Esophagus (tissue), 2 donors: ENCODE measurements at regions not wholly inside any gene's neighbourhood (a gene's known extent, or its start where the extent isn't known, plus 50 kb on each side); places are given as distances from the start of the nearest gene placed in this dataset.
A peak's percentile ranks its signal among the peaks of the same experiment; 100 is the strongest.

Source experiments
- H3K27ac ChIP-seq, 2 donors: one replicate each; pipeline ENCODE4 v1.5.1; 2013; ENCODE audit warnings: low read depth in 2 of 2, mild to moderate bottlenecking in 2 of 2, inconsistent platforms in 1 of 2, low read length in 1 of 2, moderate library complexity in 1 of 2
- H3K27me3 ChIP-seq, 2 donors: one replicate each; pipeline ENCODE4 v1.6.1; 2013; ENCODE audit warnings: low read length in 2 of 2, control low read depth in 1 of 2, mild to moderate bottlenecking in 1 of 2; ENCODE audit not compliant: insufficient read depth in 2 of 2, control insufficient read depth in 1 of 2
- H3K36me3 ChIP-seq, 2 donors: one replicate each; pipeline ENCODE4 v1.6.1; 2013; ENCODE audit warnings: low read length in 1 of 2; ENCODE audit not compliant: control insufficient read depth in 2 of 2, insufficient read depth in 2 of 2
- H3K4me1 ChIP-seq, 2 donors: one replicate each; pipeline ENCODE4 v1.6.1; 2013; ENCODE audit warnings: low read length in 1 of 2; ENCODE audit not compliant: control insufficient read depth in 2 of 2, insufficient read depth in 2 of 2
- H3K4me3 ChIP-seq, 2 donors: one replicate each; pipeline ENCODE4 v1.5.1; 2013; ENCODE audit warnings: low read length in 2 of 2, mild to moderate bottlenecking in 2 of 2, low read depth in 1 of 2, moderate library complexity in 1 of 2
- H3K9me3 ChIP-seq, 2 donors: one replicate each; pipeline ENCODE4 v1.6.1; 2013; ENCODE audit warnings: mild to moderate bottlenecking in 2 of 2, low read depth in 1 of 2, low read length in 1 of 2, moderate library complexity in 1 of 2; ENCODE audit not compliant: control insufficient read depth in 2 of 2, insufficient read depth in 1 of 2
- WGBS, 2 donors: extraction: QIAGEN DNeasy Blood & Tissue Kit; methylation state at CpG; one replicate each; pipeline ENCODE4 v1.1.7; 2013; 5-methylcytosine and 5-hydroxymethylcytosine counted together
- donor health status: healthy with polysubstance abuse.
- donor health status: Bipolar disorder and iron deficiency.

DNA sequence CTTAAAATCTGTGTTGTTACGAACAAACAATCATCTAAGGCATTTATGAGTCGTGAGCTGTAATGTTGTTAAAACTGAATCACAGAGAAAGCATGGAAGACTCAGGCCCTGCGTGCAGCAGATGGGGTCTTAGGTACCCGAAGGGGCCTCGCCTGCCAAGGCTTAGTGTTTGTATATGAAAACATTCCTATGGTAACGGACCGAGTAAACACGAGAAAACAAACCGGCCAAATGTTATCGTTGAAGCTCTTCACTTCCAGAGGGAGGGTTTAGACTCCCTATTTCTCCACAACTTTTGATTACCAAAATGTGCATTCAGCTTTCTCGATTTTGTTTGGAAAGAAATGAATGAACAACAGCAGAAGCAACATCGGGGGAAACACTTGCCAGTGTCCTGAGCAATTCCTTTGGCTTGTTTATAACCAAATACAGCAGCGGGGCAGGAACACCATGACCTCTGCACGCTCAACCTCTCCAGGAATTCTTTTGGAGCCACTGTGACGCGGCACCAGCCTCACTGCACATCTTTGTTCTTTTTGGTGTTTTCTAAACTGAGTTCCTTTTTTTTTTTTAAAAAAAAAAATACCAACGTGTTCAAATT lies 121.6 kb upstream of the KLF6 start:
- Histone ChIP-seq H3K27ac (peak overlapping the region; percentile 52 to 64), H3K36me3 (peaks cover 0 to 2% of the 10 kb centered on the region in 2 donors)

DNA sequence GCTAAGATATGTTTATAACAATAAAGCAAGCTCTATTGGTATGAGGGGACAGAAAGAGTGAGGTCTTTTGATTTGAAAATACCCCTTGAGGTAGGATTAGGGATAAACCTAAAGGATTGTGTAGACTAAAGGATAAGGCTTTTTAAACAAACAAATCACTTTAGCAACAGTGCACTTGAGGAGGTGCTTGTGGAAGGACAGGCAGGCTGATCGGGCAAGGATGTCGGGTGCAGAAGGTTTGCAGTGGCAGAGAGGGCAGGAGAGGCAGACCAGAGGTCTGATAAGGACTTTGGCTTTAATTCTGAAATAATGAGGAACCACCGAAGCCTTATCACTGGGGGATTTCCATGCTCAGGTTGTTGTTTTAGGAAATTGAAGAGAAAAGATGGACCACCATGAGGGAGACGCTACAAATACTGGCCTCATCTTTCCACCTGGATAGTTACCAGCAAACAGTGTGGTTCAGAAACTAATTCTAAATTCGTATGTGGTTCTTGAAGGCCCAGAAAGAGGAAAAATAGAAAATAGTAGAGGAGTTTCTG lies 119.5 kb upstream of the KLF6 start:
- Histone ChIP-seq H3K27ac (no peak overlapping the region), H3K4me3 (no peak overlapping the region), H3K36me3 (peaks cover 0 to 2% of the 10 kb centered on the region in 2 donors), H3K4me1 (peaks cover 0 to 3% of the 10 kb centered on the region in 2 donors), H3K9me3 (no peaks in the 10 kb centered on the region), H3K27me3 (no peaks in the 10 kb centered on the region)
- 77 to 82% methylated on average over 5 of the region's 5 CpGs for WGBS, 2 donors

More for the DNA sequence above, 121.6 kb upstream of the KLF6 start:
- Histone ChIP-seq H3K9me3 (no peaks in the 10 kb centered on the region), H3K4me1 (peaks cover 0 to 3% of the 10 kb centered on the region in 2 donors), H3K27me3 (no peaks in the 10 kb centered on the region), H3K4me3 (no peak overlapping the region)
- WGBS, 2 donors: 50 to 58% methylated on average over 17 of the region's 17 CpGs

DNA sequence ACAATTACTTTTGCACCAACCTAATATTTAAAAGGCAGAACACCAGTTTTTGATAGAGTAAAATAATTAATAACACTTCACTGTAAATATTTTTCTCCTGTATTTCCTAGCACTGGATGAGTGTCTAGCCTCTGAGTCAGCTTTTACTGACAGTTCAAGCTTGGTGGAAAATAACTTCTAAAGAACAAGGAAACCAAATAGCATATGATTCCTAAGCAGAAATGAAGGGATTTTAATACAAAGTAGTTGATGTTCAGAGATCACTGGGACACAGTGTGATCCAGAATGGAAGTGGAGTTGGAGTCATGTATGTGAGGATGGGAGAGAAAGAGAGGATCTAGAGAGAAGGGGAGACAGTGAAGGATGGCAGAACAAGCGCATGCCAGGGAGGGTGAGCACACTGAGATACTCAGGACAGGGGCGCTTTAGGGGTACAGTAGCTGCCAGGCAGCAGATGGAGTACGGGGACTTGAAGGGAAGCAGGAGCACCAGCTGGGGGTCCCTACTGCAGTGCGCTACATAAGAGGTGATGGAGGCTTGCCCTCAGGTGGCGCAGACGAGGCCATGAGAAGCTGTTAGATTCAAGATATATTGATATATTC lies 117.9 kb upstream of the KLF6 start:
- Histone ChIP-seq H3K27me3 (no peaks in the 10 kb centered on the region), H3K27ac (peak overlapping the region; percentile 57 to 85), H3K36me3 (peaks cover 0 to 2% of the 10 kb centered on the region in 2 donors), H3K4me1 (peaks cover 0 to 4% of the 10 kb centered on the region in 2 donors), H3K9me3 (no peaks in the 10 kb centered on the region), H3K4me3 (no peak overlapping the region)
- WGBS, 2 donors: 98 to 99% methylated on average over 6 of the region's 6 CpGs

GRCh38 chr10:3902054-3902808 lies 117.2 kb upstream of the KLF6 start:
- peaks cover 0 to 2% of the 10 kb centered on the region in 2 donors for H3K36me3 ChIP-seq
- WGBS, 2 donors: 58 to 61% methylated on average over 8 of the region's 8 CpGs
- H3K27ac ChIP-seq: peak overlapping the region; percentile 21 to 31
- H3K4me3 ChIP-seq: no peak overlapping the region
- no peaks in the 10 kb centered on the region for H3K9me3 ChIP-seq
- no peaks in the 10 kb centered on the region for H3K27me3 ChIP-seq
- H3K4me1 ChIP-seq: peaks cover 0 to 4% of the 10 kb centered on the region in 2 donors

DNA sequence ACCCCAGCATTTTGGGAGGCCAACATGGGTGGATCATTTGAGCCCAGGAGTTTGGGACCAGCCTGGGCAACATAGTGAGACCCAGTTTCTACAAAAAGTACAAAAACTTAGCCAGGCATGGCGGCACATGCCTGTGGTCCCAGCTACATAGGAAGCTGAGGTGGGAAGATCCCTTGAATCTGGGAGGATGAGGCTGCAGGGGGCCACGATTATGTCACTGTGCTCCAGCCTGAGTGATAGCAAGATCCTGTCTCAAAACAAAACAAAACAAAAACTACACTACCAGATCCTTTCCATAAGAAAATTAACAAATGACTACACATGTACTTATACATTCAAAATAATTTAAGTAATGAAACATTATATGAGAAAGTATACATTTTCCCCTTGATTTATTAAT lies 116.4 kb upstream of the KLF6 start:
- Histone ChIP-seq H3K27me3 (no peaks in the 10 kb centered on the region), H3K27ac (peak overlapping the region in 1 of 2 donors; percentile 9), H3K4me3 (no peak overlapping the region), H3K9me3 (no peaks in the 10 kb centered on the region), H3K36me3 (peaks cover 0 to 2% of the 10 kb centered on the region in 2 donors), H3K4me1 (peaks cover 0 to 4% of the 10 kb centered on the region in 2 donors)
- whole genome bisulfite sequencing, 2 donors: 79 to 83% methylated on average over 2 of the region's 2 CpGs

DNA sequence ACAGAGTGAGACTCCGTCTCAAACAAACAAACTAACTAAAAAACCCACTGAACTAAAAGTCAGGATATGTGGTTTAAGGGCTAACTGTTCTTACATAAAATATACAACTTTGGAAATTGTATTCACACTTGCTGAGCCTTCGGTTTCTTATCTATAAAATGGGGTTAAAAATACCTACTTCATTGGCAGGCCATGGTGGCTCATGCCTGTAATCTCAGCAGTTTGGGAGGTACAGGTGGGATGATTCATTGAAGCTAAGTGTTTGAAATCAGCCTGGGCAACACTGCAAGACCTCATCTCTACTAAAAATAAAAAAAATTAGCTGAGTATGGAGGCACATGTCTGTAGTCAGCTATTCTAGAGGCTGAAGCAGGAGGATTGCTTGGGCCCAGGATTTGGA lies 115.4 kb upstream of the KLF6 start:
- H3K27me3 ChIP-seq: no peaks in the 10 kb centered on the region
- H3K4me1 ChIP-seq: peaks cover 0 to 4% of the 10 kb centered on the region in 2 donors
- no peak overlapping the region for H3K4me3 ChIP-seq
- H3K27ac ChIP-seq: no peak overlapping the region
- H3K36me3 ChIP-seq: peaks cover 0 to 2% of the 10 kb centered on the region in 2 donors
- 94 to 96% methylated on average over 2 of the region's 2 CpGs for WGBS, 2 donors
- H3K9me3 ChIP-seq: no peaks in the 10 kb centered on the region

GRCh38 chr10:3898821-3899220 lies 113.8 kb upstream of the KLF6 start:
- Histone ChIP-seq H3K9me3 (no peaks in the 10 kb centered on the region), H3K27ac (no peak overlapping the region), H3K27me3 (no peaks in the 10 kb centered on the region), H3K4me3 (no peak overlapping the region), H3K4me1 (peaks cover 0 to 4% of the 10 kb centered on the region in 2 donors), H3K36me3 (peaks cover 0 to 2% of the 10 kb centered on the region in 2 donors)
- WGBS, 2 donors: 49 to 59% methylated on average over 4 of the region's 4 CpGs

GRCh38 chr10:3897156-3897555 lies 112.1 kb upstream of the KLF6 start:
- 81 to 83% methylated on average over 6 of the region's 6 CpGs for WGBS, 2 donors
- Histone ChIP-seq H3K27me3 (no peaks in the 10 kb centered on the region), H3K4me1 (peaks cover 0 to 1% of the 10 kb centered on the region in 2 donors), H3K27ac (no peak overlapping the region), H3K36me3 (no peaks in the 10 kb centered on the region), H3K9me3 (no peaks in the 10 kb centered on the region), H3K4me3 (no peak overlapping the region)

DNA sequence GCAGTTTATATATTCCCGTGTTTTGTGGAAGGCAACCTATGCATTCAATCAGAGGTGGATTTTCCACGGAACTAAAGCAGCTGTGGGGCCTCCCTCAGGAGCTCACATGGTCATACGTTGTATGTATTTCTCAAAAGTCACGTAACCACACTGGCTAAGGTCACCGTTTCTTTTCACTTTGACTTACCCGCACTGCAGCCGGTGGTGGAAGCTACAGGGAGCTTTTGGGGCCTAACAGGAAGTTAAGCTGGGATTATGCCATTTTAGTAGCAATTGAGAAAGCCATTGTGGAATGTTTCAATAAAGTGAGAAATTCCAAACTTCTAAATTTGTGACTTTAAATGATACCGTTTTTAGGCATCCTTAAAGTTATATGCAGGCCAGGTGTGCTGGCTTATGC lies 111.2 kb upstream of the KLF6 start:
- Histone ChIP-seq H3K36me3 (no peaks in the 10 kb centered on the region), H3K27ac (no peak overlapping the region), H3K4me3 (no peak overlapping the region), H3K27me3 (no peaks in the 10 kb centered on the region), H3K4me1 (peaks cover 0 to 1% of the 10 kb centered on the region in 2 donors), H3K9me3 (no peaks in the 10 kb centered on the region)
- 81 to 91% methylated on average over 8 of the region's 8 CpGs for WGBS, 2 donors
